CD4-positive, alpha-beta T cell treated with Interleukin-10 for 1 hour (primary cell): ENCODE measurements at regions not wholly inside any gene's neighbourhood (a gene's known extent, or its start where the extent isn't known, plus 50 kb on each side); places are given as distances from the start of the nearest gene placed in this dataset.

Experiments used
- DNase-seq: peaks from one replicate; pipeline ENCODE4 v3.0.0-alpha.2; 2020

DNA sequence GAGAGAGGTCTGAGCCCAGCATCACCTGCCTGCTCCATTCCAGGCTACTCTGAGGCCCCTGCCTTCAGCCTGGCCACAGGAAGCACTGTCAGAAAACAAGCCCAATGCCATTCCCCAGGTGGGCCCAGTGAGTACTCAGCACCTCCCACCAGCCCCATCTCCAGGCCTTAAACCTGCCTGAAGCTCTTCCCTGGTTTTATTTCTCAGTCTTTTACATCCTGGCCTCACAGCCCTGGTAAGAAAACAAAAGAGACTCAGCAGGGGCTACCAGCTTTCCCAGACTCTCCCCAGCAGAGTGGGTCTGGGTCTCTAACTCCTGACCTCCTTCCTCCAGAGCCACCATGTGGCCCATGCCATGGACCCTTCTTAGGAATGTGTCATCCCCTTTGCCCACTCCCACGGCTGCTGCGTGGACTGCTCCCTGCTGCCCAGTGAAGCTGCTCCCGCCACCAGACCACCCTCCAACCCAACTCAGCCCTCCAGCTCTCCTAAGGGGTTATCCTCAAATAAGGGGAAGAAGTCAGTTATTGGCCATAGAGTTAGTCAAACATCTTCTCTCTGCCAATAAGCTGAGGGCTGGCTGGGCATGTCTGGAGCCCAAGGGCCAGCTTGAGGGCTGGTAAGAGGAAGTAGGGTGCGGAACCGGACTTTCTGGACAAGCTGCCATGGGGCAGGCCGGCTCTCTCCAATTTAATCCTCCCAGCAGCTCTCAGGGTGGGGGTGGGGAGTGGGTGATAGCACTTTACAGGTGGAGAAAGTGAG, 116.7 kb upstream of the LINGO1 start:
- DNase-seq = no peak

DNA sequence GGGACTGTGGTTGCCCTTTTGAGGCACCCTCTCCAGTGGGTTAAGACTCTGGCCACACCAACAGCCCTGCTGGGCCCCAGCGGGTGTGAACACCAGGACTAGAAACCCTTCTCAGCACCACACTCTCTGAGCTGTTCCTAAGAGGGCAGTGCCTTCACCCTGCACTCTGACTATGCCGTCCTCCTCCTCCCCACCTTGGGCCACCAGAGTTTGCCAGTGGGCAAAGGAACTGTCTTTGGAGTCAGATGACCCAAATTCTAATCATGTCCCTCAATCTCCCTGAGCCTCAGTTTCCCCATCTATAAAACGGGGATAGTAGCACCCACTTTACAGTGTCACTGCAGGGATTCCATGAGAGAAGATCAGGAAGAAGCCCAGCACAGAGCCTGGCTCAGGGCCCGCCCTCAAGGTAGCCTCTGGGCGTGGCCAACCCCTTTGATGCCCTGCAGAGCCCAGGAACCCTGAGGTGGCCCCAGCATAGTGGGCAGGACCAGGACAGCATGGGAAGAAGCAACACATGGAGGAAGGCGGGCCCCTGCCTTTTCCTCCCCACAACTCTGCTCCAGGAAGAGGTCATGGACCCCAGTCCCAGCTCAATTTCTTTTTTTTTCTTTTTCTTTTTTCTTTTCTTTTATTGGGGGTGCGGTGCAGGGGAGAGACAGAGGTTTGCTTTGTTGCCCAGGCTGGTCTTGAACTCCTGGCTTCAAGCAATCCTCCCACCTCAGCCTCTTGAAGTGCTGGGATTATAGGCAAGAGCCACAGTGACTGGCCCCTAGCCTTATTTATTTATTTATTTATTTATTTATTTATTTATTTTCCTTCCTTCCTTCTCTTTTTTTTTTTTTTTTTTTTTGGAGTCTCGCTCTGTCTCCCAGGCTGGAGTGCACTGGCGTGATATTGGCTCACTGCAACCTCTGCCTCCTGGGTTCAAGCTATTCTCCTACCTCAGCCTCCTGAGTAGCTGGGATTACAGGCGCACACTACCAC, 115.7 kb upstream of the LINGO1 start:
- no peak for DNase-seq

DNA sequence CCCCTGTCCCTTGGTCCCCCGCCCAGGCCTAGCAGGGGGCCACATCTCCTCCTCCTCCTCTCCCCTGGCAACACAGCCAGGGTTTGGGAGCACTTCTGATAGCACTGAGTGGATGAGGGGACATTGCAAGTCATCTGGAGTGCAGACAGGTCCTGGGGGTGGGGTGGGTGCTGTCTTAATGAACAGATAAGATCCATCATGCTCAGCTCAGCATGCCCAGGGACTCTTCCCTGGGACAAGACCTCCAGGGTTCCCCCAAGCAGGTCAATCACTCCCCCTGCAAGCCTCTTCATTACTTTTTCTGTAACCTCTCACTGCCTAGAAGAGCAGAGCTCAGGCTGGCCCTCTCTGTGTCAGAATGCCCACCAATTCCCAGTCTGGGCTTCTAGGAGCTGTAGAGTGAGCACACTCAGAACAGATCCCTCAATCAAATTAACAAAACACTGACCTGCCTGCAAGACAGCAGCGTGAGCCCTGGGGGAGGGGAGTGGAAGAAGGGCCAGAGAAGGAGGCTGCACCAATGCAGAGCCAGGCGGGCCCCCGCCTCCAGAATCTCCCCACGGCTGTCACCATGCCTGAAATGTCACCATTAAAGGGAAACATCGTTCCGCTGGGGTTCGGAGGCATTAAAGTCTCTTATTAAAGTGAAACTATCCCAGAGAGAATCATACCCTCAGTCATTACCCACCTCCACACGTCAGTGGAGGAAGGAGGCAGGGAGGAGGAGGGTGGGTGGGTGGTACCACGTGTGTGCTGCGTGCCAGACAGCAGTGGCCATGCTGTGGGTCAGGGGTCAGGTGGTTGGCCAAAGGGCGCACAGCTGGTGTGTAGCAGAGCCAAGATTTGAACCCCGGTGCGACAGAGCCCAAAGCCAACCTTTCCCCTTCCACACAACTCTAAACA, 114.7 kb upstream of the LINGO1 start:
- DNase-seq = no peak

DNA sequence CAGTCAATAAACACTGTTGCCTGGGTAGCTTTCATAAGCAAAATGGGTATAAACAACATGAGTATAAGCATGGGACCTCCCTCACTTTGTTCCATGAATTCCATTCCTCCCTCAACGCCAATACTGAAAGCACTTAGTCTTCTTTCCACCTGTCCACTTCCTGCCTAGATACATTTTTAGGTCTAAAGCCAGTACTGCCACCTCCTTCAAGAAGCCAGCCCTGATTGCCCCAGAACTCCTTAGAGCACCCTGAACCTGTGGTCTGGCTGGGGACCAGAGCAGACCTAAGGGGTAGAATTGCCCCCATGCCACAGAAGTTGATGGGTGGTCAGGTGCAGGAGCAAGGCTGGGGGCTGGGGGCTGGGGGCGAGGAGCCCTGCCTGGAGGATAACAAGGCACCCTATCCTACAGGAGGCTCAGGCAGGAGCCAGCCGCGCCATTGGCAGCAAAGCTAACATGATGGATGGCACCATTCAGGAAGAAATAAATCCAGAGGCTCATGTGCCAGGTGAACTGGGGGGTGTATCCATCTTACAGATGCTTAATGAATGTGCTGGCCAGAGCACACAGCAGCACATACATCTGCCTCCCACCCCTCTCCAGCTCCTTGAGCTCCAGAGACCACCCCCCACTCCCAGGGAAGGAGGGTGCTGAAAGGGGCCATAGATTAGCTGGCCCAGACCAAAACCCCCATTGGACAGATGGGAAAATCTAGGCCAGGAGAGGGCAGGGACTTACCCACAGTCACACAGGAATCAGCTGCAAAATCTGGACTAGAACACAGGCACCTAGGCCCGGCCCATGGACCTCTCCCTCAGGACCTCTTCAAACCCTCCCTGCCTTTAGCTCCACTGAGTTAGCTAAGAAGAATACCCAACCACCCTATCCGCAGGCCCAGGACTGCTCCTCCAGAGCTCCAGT, 113.8 kb upstream of the LINGO1 start:
- no peak for DNase-seq

DNA sequence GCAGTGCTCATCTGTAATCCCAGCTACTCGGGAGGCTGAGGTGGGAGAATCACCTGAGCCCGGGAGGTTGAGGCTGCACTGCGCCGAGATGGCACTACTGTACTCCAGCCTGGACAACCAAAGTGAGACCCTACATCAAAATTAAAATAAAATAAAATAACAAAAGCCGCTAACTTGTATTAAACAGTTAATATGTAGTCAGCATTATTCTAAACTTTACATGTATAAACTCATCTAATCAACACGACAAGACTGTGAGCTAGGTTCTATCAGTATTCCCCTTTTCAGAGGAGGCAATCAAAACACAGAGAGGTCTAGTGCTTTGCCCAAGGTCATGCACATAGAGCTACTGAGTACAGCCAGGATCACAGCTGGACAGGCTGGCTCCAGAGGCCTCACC, 111.7 kb upstream of the LINGO1 start:
- no peak for DNase-seq

DNA sequence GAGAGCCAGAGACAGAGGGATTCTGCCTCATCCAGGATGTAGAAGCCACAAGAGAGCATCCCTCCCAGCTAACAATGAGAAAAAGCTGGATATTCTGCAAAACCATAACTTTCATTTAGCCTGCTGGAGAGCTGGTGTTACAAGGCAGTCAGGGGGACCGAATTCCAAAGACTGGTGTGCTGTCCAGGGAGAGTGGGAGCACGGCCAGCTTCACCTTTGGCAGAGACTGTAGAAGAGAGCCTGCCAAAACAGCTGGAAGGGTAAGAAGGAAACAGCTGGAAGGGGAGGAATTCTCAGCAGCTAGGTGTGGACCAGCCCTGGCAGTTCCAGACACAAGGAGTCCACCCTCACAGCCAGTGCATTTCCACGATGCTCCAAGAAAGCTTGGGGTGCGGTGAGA, 109.9 kb upstream of the LINGO1 start:
- no peak for DNase-seq

DNA sequence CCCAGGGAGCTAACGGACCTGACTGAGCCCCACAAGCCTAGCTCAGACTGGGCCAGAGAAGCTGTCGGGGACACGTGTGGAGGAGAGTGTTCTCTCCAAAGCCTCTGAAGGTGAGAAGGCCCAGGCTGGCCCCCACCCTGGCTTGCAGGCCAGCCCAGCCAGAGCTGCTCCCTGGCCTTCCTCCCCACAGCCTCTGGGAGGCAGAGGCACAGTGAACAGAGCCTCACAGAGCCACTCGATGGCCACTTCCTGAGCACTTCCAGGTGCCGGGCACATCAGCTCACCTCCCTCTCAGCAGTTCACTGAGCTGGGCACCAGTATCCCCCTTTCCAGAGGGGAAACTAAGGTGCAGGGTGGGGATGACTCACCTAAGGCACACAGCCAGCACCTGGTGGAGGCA, 109.4 kb upstream of the LINGO1 start:
- no peak for DNase-seq

DNA sequence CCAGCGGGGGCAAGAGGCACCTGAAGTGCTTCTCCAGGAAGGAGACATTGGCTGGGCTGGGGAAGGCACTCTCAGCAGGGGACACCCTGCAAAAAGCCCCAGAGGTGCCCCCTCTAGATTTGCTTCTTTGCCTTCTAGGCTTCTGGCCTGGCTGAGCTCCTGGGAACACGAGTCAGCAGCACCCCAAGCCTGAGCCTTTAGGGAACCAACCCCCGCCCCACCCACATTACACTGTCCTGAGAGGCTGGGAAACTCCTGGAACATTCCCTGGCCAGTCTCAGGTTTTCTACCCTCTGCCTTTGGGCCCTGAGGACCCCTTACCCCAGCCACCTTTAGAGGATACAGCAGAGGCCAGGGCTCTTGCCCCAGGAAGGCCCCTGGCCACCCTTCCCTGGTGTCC, 108.4 kb upstream of the LINGO1 start:
- no peak for DNase-seq

DNA sequence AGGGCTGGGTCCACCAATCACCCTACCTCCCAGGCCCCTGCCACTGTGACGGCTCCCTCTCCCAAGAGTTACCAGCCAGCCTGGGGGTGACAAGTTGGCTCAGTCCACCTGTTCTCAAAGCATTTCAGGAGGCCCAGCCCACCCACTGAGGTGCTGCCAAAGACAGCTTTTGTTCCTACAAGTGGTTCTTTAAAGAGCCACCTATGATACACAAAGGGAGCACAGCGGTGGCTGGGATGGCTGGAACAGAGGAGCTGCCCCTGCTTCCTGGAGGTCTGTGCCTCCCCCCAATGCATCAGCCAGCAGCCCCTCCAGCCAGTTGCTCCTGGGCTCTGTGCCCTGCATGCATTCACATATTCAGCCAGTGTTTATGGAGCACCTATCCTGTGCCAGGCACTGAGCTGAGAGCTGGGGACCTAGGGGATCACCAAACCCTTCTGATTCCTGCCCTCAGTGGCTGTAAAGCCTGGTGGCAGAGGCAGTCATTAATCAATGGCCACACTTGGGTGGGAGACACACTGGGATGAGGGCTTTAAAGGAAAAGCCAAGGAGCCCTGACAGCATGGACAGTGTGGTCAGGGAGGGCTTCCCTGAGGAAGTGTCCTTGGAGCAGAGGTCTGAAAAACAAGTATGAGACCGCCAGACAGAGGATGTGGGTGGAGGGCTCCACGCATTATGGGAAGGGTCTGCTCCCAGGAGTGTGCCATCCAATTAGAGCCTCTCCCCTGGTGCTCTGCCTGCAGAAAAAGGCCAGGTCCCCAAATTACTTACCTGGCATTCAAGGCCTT, 107.1 kb upstream of the LINGO1 start:
- DNase-seq = no peak

DNA sequence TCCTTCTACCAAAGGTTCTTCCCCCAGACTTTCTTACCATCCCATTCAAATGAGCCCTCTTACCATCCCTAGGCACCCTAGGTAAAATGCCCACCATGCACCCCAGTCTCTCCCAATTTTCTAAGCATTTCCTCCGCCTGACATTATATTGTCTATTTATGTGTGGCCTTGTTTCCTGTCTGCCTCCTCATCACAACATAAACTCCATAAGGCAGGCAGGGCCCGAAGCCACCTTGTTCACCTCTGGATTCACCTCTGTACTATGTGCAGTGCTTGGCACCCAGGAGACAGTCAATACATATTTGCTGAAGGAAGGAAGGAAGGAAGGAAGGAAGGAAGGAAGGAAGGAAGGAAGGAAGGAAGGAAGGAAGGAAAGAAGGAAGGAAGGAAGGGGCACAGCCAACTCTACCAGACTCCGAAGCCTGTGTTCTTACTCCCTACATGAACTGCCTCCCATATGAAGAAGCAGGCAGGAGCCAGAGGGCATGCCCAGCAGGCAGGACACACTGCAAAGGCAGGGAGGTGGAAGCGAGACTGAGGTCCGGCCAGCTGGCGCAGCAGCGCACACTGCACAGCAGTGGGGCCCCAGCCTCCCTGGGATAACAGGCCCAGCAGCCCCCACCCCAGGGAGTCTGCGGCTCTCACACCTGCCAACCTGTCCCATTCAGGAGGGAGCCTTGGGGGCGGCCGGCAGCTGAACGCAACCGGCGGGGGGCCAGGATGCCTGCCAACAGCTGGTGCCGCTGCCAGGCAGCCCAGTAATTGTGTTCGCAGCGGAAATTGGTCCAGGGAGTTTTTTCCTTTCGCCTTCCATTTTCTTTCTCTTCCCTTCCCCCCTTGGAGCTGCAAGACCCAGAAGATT, 106.0 kb upstream of the LINGO1 start:
- DNase-seq = no peak

DNA sequence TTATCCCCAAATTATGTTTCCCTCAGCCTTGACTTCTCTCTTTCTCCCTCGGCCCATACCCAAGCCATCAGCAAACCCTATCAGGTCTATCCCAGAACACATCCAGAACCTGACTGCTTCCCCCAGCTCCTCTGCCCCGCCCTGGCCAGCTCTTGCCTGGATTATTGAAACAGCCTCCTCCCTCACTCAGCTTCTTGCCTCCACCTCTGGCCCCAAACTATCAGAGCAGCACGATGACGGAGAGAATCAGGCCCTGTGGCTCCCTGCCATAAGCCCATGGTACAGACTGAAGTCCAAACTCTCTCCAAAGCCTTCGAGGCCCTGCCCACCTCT, 105.3 kb upstream of the LINGO1 start:
- DNase-seq = no peak

DNA sequence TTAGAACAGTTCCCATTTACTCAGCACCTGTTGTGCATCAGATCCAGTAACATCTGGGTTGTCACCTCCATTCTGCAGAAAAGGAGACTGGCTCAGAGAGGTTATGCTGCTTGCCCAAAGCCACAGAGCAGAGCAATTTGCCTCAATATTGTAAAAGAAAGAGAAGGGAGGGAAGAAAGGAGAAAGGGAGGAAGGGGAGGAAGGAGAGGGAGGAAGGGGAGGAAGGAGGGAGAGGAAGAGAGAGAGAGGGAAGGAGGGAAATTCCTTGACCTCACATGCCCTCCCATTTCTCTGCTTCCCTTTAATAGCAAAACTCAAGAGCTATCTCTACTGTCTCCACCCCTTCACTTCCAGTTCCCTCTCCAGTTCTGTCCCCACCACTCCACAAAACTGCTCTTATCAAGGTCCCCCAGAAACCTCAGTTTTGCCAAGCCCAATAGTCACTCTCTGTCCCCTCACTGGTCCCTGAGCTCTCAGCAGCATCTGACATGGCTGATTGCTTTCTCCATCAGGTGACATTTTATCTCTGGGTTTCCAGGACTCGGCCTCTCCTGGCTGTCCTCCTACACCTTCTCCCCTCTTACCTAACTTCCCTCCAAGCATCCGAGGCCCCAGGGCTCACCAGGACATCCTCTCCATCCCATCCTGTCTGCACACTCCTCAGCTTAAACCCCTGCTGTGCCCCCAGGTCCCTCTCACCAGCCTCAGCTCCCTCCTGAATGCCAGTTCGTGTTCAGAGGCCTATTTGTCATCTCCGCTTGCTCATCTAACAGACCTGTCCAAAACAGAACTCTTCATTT, 104.7 kb upstream of the LINGO1 start:
- DNase-seq = no peak

DNA sequence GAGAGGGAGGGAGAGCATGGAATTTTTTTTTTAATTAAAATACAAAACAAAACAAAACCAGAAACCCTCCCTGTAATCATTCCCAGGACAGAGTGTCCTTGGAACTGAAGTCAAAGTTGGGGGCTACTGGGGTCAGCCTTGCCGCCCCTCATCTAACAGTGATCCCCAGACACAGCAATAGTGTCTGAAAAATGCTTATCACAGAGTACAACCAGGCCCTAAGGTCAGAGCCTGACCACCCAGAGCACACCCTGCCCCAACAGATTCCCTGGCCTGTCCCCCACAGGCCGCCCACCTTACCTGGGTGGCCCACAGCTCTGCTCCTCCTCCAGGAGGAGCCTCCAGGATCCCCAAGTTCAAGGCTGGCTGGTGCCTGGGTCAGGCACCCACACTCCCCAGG, 101.6 kb upstream of the LINGO1 start:
- no peak for DNase-seq

DNA sequence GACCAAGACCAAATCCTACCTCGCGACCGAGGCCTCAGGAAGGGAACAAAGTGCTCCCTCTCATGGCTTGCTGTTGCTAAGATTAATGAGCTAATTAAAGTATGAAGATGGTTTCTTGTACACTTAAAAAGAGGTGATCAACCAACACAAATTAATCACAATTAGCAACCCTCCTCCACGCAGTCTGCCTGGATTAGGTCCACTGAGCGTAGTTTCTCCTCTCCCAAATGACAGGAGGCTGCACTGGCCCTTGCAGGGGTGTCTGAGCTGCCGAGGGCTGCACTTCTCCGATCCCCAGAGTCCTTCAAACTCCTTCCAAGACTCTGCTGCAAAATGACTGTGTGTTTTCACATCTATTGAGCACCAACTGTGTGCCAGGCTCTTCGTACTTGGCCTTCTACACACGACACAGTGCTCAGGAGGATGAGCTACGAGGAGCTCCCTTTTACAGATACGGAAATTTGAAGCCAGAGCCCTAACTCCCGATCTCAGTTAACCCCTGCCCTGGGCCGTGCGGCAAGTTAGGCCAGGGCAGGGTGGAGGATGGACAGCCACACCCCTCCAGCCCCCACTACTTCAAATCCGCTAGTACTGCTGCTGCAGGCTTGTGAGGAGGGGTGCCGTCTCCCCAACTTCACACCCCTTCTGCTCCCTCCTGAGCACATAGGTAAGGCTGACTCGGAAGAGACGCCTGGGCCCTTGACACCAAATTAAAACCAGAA, 101.0 kb upstream of the LINGO1 start:
- DNase-seq = no peak

DNA sequence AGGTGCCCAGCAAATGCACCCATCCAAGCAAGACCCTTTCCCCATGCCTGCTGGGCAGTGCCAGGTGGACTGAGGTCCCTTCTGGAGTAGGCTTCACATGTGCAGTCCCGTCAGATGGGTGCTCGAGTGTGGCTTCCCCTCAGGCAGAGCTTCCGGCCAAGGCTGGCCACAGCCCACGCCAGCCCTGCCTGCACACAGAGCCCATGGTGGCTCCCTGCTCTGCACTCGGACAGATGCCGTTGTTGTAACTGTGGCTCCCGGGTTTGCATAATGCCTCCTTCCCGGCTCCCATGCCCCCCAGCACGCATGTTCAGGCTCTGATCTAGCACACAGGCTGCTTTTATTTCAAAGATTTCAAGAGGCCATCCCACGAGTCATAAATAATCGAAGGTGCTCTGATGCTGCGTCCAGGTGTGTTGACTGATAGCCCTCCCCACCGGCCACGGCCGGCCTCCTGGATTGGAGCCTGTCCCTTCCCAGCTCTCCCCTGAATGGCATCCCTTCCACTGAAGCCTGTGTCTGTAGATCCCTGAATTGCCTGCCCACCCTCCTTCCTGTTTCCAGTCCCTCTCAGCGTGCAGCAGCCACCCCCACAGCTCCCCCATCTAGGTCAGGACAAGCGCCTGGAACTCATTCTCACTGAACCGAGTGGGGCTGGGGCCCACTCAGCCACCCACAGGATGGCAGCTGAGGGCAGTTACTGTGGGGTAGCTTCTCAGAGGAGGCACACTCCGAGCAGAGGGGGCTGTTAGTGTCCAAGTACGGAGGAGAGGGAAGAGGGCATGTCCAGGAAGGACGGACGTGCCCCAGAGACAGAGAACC, 100.0 kb upstream of the LINGO1 start:
- DNase-seq = no peak

DNA sequence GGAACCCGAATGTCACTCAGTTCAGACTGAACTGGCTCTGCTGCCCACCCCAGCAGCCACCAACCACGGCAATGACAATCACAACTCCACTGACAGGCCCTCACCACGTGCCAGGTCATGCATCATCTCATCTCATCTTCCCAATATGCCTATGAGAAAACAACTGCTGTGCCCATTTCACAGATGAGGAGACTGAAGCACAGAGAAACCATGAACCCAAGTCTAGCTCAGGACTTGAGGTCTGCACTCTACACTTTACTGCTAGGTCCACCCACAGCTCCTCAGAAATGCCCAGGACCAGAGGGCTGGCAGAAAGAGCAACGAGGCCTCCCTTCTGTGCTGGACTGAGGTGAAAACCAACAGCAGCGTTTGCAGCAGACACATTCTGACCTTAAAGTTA, 99.2 kb upstream of the LINGO1 start:
- no peak for DNase-seq

DNA sequence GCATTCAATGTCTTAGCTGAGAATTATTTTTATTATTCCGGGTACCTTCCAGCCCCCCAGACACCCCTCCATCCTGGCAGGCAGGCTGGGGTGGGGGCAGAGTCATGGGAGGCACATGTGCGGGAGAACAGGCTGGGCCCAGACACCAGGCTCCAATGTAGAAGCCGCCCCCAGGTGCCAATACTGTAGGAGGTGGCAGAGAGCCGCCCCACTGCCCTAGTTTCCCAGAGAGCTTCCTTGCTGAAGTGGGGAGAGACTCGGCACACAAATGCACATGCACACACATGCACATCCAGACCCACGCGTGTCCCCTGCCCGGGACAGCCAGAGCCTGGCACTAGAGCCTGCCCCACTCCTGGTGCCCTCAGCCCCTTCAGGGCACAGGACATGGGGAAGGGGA, 98.4 kb upstream of the LINGO1 start:
- DNase-seq = no peak
